IMR-90 (cell line): ENCODE measurements at regions not wholly inside any gene's neighbourhood (a gene's known extent, or its start where the extent isn't known, plus 50 kb on each side); places are given as distances from the start of the nearest gene placed in this dataset.

Source experiments
- ATAC-seq: fragments of 200-7000 bp; cut with Tn5 transposase; 2 replicates; pipeline ENCODE4 v1.9.1; 2020; ENCODE audit warnings: low read depth, mild to moderate bottlenecking, moderate library complexity
- BruUV-seq: library from RNA; stranded (reverse); fragments of 400-500 nt; replicated peaks from 2 replicates; lab custom pipeline; 2021; lab: Mats Ljungman, UMichigan
- CTCF ChIA-PET: fragments of 300-600 bp; formaldehyde crosslinking; extraction: SDS; loops from one replicate; lab custom pipeline; 2021; ENCODE audit warnings: antibody characterized with exemption; lab: Yijun Ruan, JAX
- POLR2A ChIA-PET: fragments of 300-600 bp; sonication (Branson Sonifier 250); formaldehyde crosslinking; loops from one replicate; lab custom pipeline; 2022; ENCODE audit warnings: antibody characterized with exemption; ENCODE audit not compliant: unreplicated experiment; lab: Charles Lee
- DNase-seq: peaks from one replicate; pipeline ENCODE4 v3.0.0; 2013
- H2AFZ ChIP-seq: replicated peaks from 2 replicates; pipeline ENCODE3; 2013; ENCODE audit warnings: low read length, mild to moderate bottlenecking; ENCODE audit not compliant: poor library complexity
- H2AK5ac ChIP-seq: 2 replicates; pipeline ENCODE4 v1.6.1; 2013; ENCODE audit warnings: low read depth, low read length, inconsistent platforms
- H2AK9ac ChIP-seq: replicated peaks from 2 replicates; pipeline ENCODE3; 2013; ENCODE audit warnings: mild to moderate bottlenecking, low read depth, low read length, moderate library complexity; ENCODE audit not compliant: poor library complexity
- H2BK120ac ChIP-seq: 2 replicates; pipeline ENCODE4 v1.6.1; 2013; ENCODE audit warnings: low read depth, low read length, inconsistent platforms
- H2BK15ac ChIP-seq: 3 replicates; pipeline ENCODE4 v1.6.1; 2013; ENCODE audit warnings: low read depth, low read length, inconsistent platforms
- H2BK20ac ChIP-seq: 2 replicates; pipeline ENCODE4 v1.6.1; 2013; ENCODE audit warnings: low read depth, mild to moderate bottlenecking, inconsistent platforms, low read length, moderate library complexity
- H2BK5ac ChIP-seq: 2 replicates; pipeline ENCODE4 v1.6.1; 2013; ENCODE audit warnings: mild to moderate bottlenecking, low read depth, low read length, inconsistent platforms; ENCODE audit not compliant: poor library complexity, severe bottlenecking
- H3K14ac ChIP-seq: replicated peaks from 2 replicates; pipeline ENCODE4 v1.6.1; 2013; ENCODE audit warnings: low read depth, low read length, inconsistent platforms
- H3K18ac ChIP-seq: 2 replicates; pipeline ENCODE4 v1.6.1; 2013; ENCODE audit warnings: low read depth, low read length, control low read depth
- H3K23ac ChIP-seq: 2 replicates; pipeline ENCODE4 v1.6.1; 2013; ENCODE audit warnings: low read depth, low read length, inconsistent platforms
- H3K27ac ChIP-seq: 2 replicates; pipeline ENCODE4 v1.5.1; 2013; ENCODE audit warnings: mild to moderate bottlenecking, control low read depth, low read length; ENCODE audit not compliant: insufficient read depth
- H3K27me3 ChIP-seq: 2 replicates; pipeline ENCODE4 v1.6.1; 2013; ENCODE audit warnings: low read length; ENCODE audit not compliant: control insufficient read depth, insufficient read depth
- H3K36me3 ChIP-seq: 2 replicates; pipeline ENCODE4 v1.6.1; 2013; ENCODE audit warnings: low read length, mixed read lengths; ENCODE audit not compliant: control insufficient read depth, insufficient read depth
- H3K4ac ChIP-seq: 2 replicates; pipeline ENCODE4 v1.6.1; 2013; ENCODE audit warnings: low read depth, low read length, inconsistent platforms
- H3K4me1 ChIP-seq: 2 replicates; pipeline ENCODE4 v1.6.1; 2013; ENCODE audit warnings: low read length, mixed read lengths; ENCODE audit not compliant: control insufficient read depth, insufficient read depth
- H3K4me2 ChIP-seq: 2 replicates; pipeline ENCODE4 v1.6.1; 2013; ENCODE audit warnings: low read depth, mild to moderate bottlenecking, control low read depth, low read length, moderate library complexity
- H3K4me3 ChIP-seq: 2 replicates; pipeline ENCODE4 v1.5.1; 2013; ENCODE audit warnings: low read depth, mild to moderate bottlenecking, control low read depth, low read length, moderate library complexity; ENCODE audit not compliant: insufficient read depth
- H3K56ac ChIP-seq: 2 replicates; pipeline ENCODE4 v1.6.1; 2013; ENCODE audit warnings: low read length, inconsistent platforms; ENCODE audit not compliant: insufficient read depth; ENCODE audit errors: extremely low read depth
- H3K79me1 ChIP-seq, 2 experiments: 2 replicates each; pipeline ENCODE4 v1.6.1; 2013; ENCODE audit warnings: low read length in 2 of 2, inconsistent platforms in 1 of 2, low read depth in 1 of 2
- H3K9ac ChIP-seq: 2 replicates; pipeline ENCODE4 v1.6.1; 2013; ENCODE audit warnings: low read depth, low read length, control low read depth
- H3K9me1 ChIP-seq: 2 replicates; pipeline ENCODE4 v1.6.1; 2013; ENCODE audit warnings: low read length, inconsistent platforms; ENCODE audit not compliant: insufficient read depth
- H3K9me3 ChIP-seq: 2 replicates; pipeline ENCODE4 v1.6.1; 2013; ENCODE audit warnings: low read length; ENCODE audit not compliant: control insufficient read depth, insufficient read depth
- H4K20me1 ChIP-seq: 2 replicates; pipeline ENCODE4 v1.6.1; 2013; ENCODE audit warnings: low read length, inconsistent platforms; ENCODE audit not compliant: insufficient read depth
- H4K5ac ChIP-seq: 2 replicates; pipeline ENCODE4 v1.6.1; 2013; ENCODE audit warnings: mild to moderate bottlenecking, low read depth, low read length, control low read depth
- H4K8ac ChIP-seq, 2 experiments: 2 replicates each; pipeline ENCODE4 v1.6.1; 2013; ENCODE audit warnings: low read depth in 2 of 2, low read length in 2 of 2, control low read depth in 1 of 2, inconsistent platforms in 1 of 2
- H4K91ac ChIP-seq: 2 replicates; pipeline ENCODE4 v1.6.1; 2013; ENCODE audit warnings: low read depth, low read length, inconsistent platforms; ENCODE audit not compliant: insufficient read depth
- BHLHE40 ChIP-seq: fragments of 150-350 bp; IDR thresholded peaks from 2 replicates; pipeline ENCODE4 v1.6.1; 2016; ENCODE audit warnings: mild to moderate bottlenecking, low read depth, low read length
- CHD1 ChIP-seq: IDR thresholded peaks from 2 replicates; pipeline ENCODE4 v1.6.1; 2012; ENCODE audit warnings: low read depth, low read length, improper control_type of control experiment
- MXI1 ChIP-seq: IDR thresholded peaks from 2 replicates; pipeline ENCODE4 v1.6.1; 2012; ENCODE audit warnings: low read depth, mild to moderate bottlenecking, low read length, moderate library complexity, borderline replicate concordance
- NFE2L2 ChIP-seq: fragments of 150-350 bp; IDR thresholded peaks from 2 replicates; pipeline ENCODE4 v1.6.1; 2016; ENCODE audit warnings: low read depth, mild to moderate bottlenecking, low read length
- POLR2A ChIP-seq: IDR thresholded peaks from 2 replicates; pipeline ENCODE4 v1.6.1; 2012; ENCODE audit warnings: mild to moderate bottlenecking, low read depth, low read length
- RCOR1 ChIP-seq: IDR thresholded peaks from 2 replicates; pipeline ENCODE4 v1.6.1; 2012; ENCODE audit warnings: mild to moderate bottlenecking, low read length, improper control_type of control experiment; ENCODE audit not compliant: insufficient replicate concordance
- RFX5 ChIP-seq: IDR thresholded peaks from 2 replicates; pipeline ENCODE4 v1.8.0; 2012; ENCODE audit warnings: low read depth, mild to moderate bottlenecking, low read length, moderate library complexity
- SMC3 ChIP-seq: fragments of 150-350 bp; IDR thresholded peaks from 2 replicates; pipeline ENCODE4 v1.6.1; 2016; ENCODE audit warnings: low read depth, mild to moderate bottlenecking, antibody characterized with exemption, low read length, moderate library complexity
- WGBS, 2 experiments: methylation state at CpG; one replicate each; pipeline versions ENCODE4 v1.1.5 to v1.1.7; 2013; ENCODE audit warnings: missing lambda C conversion rate in 2 of 2; ENCODE audit not compliant: insufficient read length in 1 of 2; ENCODE audit errors: extremely low coverage in 2 of 2; 5-methylcytosine and 5-hydroxymethylcytosine counted together
- dilution Hi-C: fragments of 300-500 bp; cut with HindIII; formaldehyde crosslinking; loops from one replicate; pipeline ENCODE4 v1.14.3; 2018; ENCODE audit warnings: low sequenced_read_pairs; ENCODE audit not compliant: unreplicated experiment
- in situ Hi-C: fragments of 300-500 bp; cut with MboI; formaldehyde crosslinking; loops from 3 replicates; pipeline ENCODE4 v1.14.3; 2019; ENCODE audit warnings: low sequenced_read_pairs, inconsistent platforms, mixed read lengths
- intact Hi-C: fragments of 100-400 bp; cut with micrococcal nuclease; formaldehyde crosslinking; loops from 2 replicates; pipeline ENCODE4 v1.10.0; 2022

- Histone ChIP-seq H2AK5ac (no peak overlapping the region), H2AK9ac (no peak overlapping the region), H3K79me1 (no peaks in the 10 kb centered on the region), H2BK5ac (no peak overlapping the region), H3K56ac (no peak overlapping the region), H2AFZ (no peak overlapping the region), H4K8ac (no peak overlapping the region), H3K9me1 (no peaks in the 10 kb centered on the region), H3K4me3 (no peak overlapping the region), H3K4me1 (no peaks in the 10 kb centered on the region), H3K18ac (no peak overlapping the region), H3K4ac (no peak overlapping the region), H3K27ac (no peak overlapping the region), H2BK20ac (no peak overlapping the region), H4K5ac (no peak overlapping the region), H2BK120ac (no peak overlapping the region), H3K23ac (no peak overlapping the region), H4K91ac (no peak overlapping the region), H3K9me3 (no peaks in the 10 kb centered on the region), H3K27me3 (no peaks in the 10 kb centered on the region), H4K20me1 (no peaks in the 10 kb centered on the region), H3K14ac (no peak overlapping the region), H3K9ac (no peak overlapping the region), H3K4me2 (no peak overlapping the region), H3K36me3 (no peaks in the 10 kb centered on the region), H2BK15ac (no peak overlapping the region)
- ChIA-PET CTCF (interaction anchor here (0.9 kb wide), 1 partner anchor 801 kb away, joined by 3 read pairs; no protein-coding TSS in a partner anchor), POLR2A (no interaction called here)
- no peak for ATAC-seq
- 60% methylated on average over 1 of the region's 1 CpG; no CpG with 5 or more reads in 1 of the 2 experiments for WGBS, 2 experiments
- BruUV-seq: no TSS peak
- TF ChIP-seq BHLHE40 (no peak), RFX5 (no peak), POLR2A (no peak), NFE2L2 (no peak), SMC3 (no peak), RCOR1 (no peak), MXI1 (no peak), CHD1 (no peak)
- intact Hi-C loops: no loop called here
- no peak for DNase-seq
- dilution Hi-C loops: no loop called here
- in situ Hi-C loops: no loop called here
Observed at GRCh38 chr5:67467110-67467509, 270.5 kb upstream of the CD180 start.
